Activated CD8-positive, alpha-beta T cell treated with anti-CD3 and anti-CD28 coated beads for 36 hours (primary cell): ENCODE measurements at regions not wholly inside any gene's neighbourhood (a gene's known extent, or its start where the extent isn't known, plus 50 kb on each side); places are given as distances from the start of the nearest gene placed in this dataset.

Experiments used
- ATAC-seq: fragments of 200-7000 bp; cut with Tn5 transposase; one replicate; pipeline ENCODE4 v1.10.0; 2021; ENCODE audit warnings: mild to moderate bottlenecking, moderate library complexity
- CTCF ChIA-PET: fragments of 350-600 bp; sonication (Branson Sonifier 250); formaldehyde crosslinking; loops from one replicate; lab custom pipeline; 2021; ENCODE audit warnings: antibody characterized with exemption; lab: Charles Lee
- POLR2A ChIA-PET: fragments of 350-600 bp; sonication (Branson Sonifier 250); formaldehyde crosslinking; loops from one replicate; lab custom pipeline; 2021; ENCODE audit warnings: antibody characterized with exemption; lab: Charles Lee
- DNase-seq: peaks from one replicate; pipeline ENCODE4 v3.0.0-alpha.2; 2020
- H3K27ac Mint-ChIP-seq: one replicate; pipeline ENCODE4 v1.8.0; 2021; ENCODE audit warnings: mild to moderate bottlenecking, mixed read lengths
- H3K27me3 Mint-ChIP-seq: one replicate; pipeline ENCODE4 v1.8.0; 2021; ENCODE audit warnings: mixed read lengths
- H3K36me3 Mint-ChIP-seq: one replicate; pipeline ENCODE4 v1.8.0; 2021; ENCODE audit warnings: low read depth, mixed read lengths
- H3K4me1 Mint-ChIP-seq: one replicate; pipeline ENCODE4 v1.8.0; 2021; ENCODE audit warnings: low read depth, mixed read lengths
- H3K4me3 Mint-ChIP-seq: one replicate; pipeline ENCODE4 v1.8.0; 2021; ENCODE audit warnings: mild to moderate bottlenecking, moderate library complexity, mixed read lengths
- H3K9me3 Mint-ChIP-seq: one replicate; pipeline ENCODE4 v1.8.0; 2021; ENCODE audit warnings: mixed read lengths
- intact Hi-C: fragments of 100-400 bp; cut with micrococcal nuclease; formaldehyde crosslinking; loops from one replicate; pipeline ENCODE4 v1.10.0; 2022
- TF ChIP-seq, protein P1 (sequence below): fragments of 200-600 bp; IDR thresholded peaks from one replicate; pipeline ENCODE4 v1.8.0; 2022; ENCODE audit warnings: antibody characterized with exemption, mild to moderate bottlenecking

- intact Hi-C loops = no loop called here
- Mint-ChIP-seq H3K27ac (no peak overlapping the region), H3K27me3 (peaks cover 11% of the 10 kb centered on the region), H3K4me3 (no peak overlapping the region), H3K9me3 (peaks cover 6% of the 10 kb centered on the region), H3K4me1 (no peaks in the 10 kb centered on the region), H3K36me3 (no peaks in the 10 kb centered on the region)
- CTCF ChIA-PET = no interaction called here
- POLR2A ChIA-PET = no interaction called here
- TF ChIP-seq, protein P1, sequence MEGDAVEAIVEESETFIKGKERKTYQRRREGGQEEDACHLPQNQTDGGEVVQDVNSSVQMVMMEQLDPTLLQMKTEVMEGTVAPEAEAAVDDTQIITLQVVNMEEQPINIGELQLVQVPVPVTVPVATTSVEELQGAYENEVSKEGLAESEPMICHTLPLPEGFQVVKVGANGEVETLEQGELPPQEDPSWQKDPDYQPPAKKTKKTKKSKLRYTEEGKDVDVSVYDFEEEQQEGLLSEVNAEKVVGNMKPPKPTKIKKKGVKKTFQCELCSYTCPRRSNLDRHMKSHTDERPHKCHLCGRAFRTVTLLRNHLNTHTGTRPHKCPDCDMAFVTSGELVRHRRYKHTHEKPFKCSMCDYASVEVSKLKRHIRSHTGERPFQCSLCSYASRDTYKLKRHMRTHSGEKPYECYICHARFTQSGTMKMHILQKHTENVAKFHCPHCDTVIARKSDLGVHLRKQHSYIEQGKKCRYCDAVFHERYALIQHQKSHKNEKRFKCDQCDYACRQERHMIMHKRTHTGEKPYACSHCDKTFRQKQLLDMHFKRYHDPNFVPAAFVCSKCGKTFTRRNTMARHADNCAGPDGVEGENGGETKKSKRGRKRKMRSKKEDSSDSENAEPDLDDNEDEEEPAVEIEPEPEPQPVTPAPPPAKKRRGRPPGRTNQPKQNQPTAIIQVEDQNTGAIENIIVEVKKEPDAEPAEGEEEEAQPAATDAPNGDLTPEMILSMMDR = no peak
- DNase-seq (no peak), ATAC-seq (no peak)
These were observed 92.5 kb upstream of the MYL2 start for GRCh38 chr12:111012918-111013317.

DNA sequence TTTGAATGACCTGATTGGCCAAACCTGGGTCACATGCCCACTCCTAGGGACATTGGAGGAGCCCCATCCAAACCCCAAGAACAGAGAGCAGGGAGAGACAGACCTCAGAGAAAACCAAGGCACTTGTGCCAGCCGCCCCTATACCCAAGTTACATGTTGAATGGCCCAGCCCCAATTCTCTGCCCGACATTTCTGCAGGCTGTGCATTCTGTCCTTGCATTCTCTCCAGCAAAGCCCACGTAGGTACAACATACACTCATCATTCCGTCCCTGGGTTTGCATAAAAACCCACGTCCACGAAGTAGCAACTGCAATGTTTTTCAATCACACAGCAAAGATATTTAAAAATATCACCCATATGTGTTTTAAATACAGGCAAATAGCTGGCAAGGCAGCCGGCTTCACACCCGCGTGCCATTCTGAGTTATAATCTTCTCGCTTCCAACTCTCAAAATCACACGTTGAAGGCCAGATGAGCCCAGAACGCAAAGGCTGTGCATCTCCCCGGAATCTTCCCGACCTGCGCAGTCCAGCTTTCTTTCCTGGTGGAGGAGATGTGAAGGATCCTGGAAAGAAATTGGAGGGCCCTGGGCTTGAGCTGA, 91.7 kb upstream of the MYL2 start:
- TF ChIP-seq, protein P1 = no peak
- Mint-ChIP-seq H3K27ac (no peak overlapping the region), H3K4me1 (no peaks in the 10 kb centered on the region), H3K9me3 (peaks cover 6% of the 10 kb centered on the region), H3K36me3 (no peaks in the 10 kb centered on the region), H3K27me3 (peaks cover 11% of the 10 kb centered on the region), H3K4me3 (no peak overlapping the region)
- no peak for DNase-seq
- ChIA-PET CTCF (interaction anchor here (0.8 to 3.5 kb wide), 2 partner anchors 11 to 260 kb away, joined by 3 to 10 read pairs; no protein-coding TSS in a partner anchor), POLR2A (no interaction called here)
- ATAC-seq = no peak
- intact Hi-C loops = no loop called here

GRCh38 chr12:111010916-111011657, 90.7 kb upstream of the MYL2 start:
- DNase-seq = no peak
- no peak overlapping the region for H3K27ac Mint-ChIP-seq
- peaks cover 12% of the 10 kb centered on the region for H3K27me3 Mint-ChIP-seq
- H3K4me1 Mint-ChIP-seq = no peaks in the 10 kb centered on the region
- TF ChIP-seq, protein P1 = no peak
- no peak for ATAC-seq
- CTCF ChIA-PET = interaction anchor here (0.7 to 3.5 kb wide), 3 partner anchors 12 to 287 kb away, joined by 3 to 10 read pairs (median 3); no protein-coding TSS in a partner anchor
- H3K36me3 Mint-ChIP-seq = no peaks in the 10 kb centered on the region
- intact Hi-C loops = no loop called here
- H3K4me3 Mint-ChIP-seq = no peak overlapping the region
- POLR2A ChIA-PET = no interaction called here
- H3K9me3 Mint-ChIP-seq = peaks cover 6% of the 10 kb centered on the region

DNA sequence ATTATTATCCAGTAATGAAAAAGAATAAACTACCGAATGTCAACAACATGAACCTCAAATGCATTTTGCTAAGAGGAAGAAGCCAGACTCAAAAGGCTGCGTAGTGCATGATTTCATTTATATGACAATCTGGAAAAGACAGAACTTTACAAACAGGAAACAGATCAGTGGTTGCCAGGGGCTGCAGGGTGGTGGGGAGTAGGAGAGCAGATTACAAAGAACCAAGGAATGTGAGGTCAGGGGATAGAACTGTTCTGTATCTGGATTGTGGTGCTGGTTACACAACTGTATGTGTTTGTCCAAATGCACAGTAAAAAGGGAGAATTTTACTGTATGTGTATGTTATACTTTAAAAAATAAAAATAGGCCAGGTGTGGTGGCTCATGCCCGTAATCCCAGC, 89.7 kb upstream of the MYL2 start:
- no peaks in the 10 kb centered on the region for H3K4me1 Mint-ChIP-seq
- H3K27me3 Mint-ChIP-seq = peaks cover 15% of the 10 kb centered on the region
- intact Hi-C loops = no loop called here
- peaks cover 6% of the 10 kb centered on the region for H3K9me3 Mint-ChIP-seq
- TF ChIP-seq, protein P1 = no peak
- POLR2A ChIA-PET = no interaction called here
- H3K36me3 Mint-ChIP-seq = no peaks in the 10 kb centered on the region
- DNase-seq = no peak
- no peak overlapping the region for H3K4me3 Mint-ChIP-seq
- no peak for ATAC-seq
- no peak overlapping the region for H3K27ac Mint-ChIP-seq
- CTCF ChIA-PET = interaction anchor here (3.5 kb wide), 1 partner anchor 13 kb away, joined by 10 read pairs; no protein-coding TSS in a partner anchor

DNA sequence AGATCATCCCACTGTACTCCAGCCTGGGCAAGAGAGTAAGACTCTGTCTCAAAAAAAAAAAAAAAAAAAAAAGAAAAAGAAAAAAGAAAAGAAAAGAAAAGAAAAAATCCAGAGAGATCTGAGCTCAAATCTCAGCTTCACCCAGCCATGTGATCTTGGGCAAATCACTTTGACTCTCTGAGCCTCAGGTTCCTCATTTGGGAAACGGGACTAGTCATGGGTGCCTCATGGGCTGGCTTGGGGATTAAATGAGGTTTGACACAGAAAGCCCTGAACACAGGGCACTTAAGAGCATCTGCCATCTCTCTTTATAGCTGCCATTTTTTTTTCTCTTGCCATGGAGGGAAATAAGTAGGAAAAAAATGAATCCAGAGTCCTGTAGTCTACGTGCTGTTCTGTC, 86.2 kb upstream of the MYL2 start:
- Mint-ChIP-seq H3K4me3 (no peak overlapping the region), H3K27ac (no peak overlapping the region), H3K4me1 (no peaks in the 10 kb centered on the region), H3K36me3 (no peaks in the 10 kb centered on the region), H3K27me3 (peaks cover 17% of the 10 kb centered on the region), H3K9me3 (peaks cover 6% of the 10 kb centered on the region)
- no peak for DNase-seq
- intact Hi-C loops = no loop called here
- no peak for ATAC-seq
- ChIA-PET POLR2A (no interaction called here), CTCF (interaction anchor here (1.1 to 2.2 kb wide), 2 partner anchors 17 to 69 kb away, joined by 3 to 5 read pairs; no protein-coding TSS in a partner anchor)
- TF ChIP-seq, protein P1 = no peak
